ENCODE measurements at regions not wholly inside any gene's neighbourhood (a gene's known extent, or its start where the extent isn't known, plus 50 kb on each side); places are given as distances from the start of the nearest gene placed in this dataset.
"Not testable (repeated sequence)": the region's sequence is repeated elsewhere in the genome, so short reads cannot be mapped to it uniquely, and the experiment has no call there.

DNA sequence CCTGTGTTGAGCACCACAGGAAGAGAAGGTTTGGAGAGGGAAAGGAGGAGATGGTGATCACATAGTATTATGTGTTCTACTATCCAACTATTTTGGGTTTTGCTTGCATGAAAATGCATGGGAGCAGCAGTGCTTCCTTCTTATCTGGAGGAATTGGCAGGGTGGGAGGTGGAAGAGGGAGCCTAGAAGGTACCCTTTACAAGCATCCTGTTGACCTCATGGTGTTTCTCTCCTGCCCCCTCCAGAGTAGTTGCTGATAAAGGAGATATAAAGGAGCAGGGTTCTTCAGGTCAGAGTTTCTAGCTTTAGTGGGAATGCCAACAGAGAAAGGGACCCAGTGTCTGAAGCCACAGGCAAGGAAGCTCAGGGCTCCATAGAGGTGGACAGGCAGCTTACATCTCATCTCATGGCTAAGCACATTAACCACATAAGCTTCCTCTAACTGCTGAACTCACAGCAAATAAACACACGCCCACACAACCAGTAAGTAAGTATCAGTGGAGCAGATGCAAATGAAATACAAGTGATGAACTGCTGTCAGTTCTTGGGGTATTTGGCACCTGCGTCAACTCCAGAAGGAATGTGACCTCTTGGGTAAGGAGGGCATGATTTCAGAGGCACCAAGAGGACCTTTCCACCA lies 174.2 kb upstream of the SLC38A2 start:
- DNase-seq = no peak

DNA sequence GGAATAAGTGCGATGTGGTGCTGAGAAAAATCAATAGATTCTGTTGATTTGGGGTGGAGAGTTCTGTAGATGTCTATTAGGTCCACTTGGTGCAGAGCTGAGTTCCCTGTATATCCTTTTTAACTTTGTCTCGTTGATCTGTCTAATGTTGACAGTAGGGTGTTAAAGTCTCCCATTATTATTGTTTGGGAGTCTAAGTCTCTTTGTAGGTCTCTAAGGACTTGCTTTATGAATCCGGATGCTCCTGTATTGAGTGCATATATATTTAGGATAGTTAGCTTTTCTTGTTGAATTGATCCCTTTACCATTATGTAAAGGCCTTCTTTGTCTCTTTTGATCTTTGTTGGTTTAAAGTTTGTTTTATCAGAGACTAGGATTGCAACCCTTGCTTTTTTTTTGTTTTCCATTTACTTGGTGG lies 170.8 kb upstream of the SLC38A2 start:
- DNase-seq = not testable (repeated sequence)

DNA sequence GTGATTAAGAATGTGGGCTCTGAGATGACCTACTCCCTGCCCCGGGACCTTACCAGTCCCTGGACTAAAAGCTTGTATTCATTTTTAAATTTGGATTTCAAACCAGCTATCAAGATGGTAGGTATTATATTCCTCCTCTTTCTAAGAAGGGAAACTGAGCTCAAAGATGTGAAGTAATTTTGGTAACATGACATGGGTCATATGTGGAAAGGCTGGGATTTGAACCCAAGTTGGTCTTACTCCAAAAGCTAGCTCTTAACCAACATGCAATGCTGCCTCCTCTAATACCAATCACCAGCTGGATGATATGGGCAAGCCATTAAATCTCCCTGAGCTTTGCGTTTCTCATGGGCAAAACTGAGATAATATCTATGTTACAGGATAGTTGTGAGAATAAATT lies 166.4 kb upstream of the SLC38A2 start:
- DNase-seq = no peak

GRCh38 chr12:46537387-46537955 lies 164.9 kb upstream of the SLC38A2 start:
- DNase-seq = no peak

DNA sequence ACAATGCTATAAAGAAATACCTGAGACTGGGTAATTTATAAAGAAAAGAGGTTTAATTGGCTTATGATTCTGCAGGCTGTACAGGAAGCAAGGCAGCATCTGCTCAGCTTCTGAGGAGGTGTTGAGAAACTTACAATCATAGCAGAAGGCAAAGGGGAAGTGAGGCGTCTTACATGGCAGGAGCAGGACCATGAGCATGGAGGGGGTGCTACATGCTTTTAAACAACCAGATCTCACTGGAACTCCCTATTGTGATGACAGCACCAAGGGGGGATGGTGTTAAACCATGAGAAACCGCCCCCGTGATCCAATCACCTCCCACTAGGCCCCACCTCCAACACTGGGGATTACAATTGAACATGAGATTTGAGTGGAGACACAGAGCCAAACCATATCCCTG lies 163.7 kb upstream of the SLC38A2 start:
- not testable (repeated sequence) for DNase-seq

GRCh38 chr12:46535907-46536306 lies 163.3 kb upstream of the SLC38A2 start:
- no peak for DNase-seq

DNA sequence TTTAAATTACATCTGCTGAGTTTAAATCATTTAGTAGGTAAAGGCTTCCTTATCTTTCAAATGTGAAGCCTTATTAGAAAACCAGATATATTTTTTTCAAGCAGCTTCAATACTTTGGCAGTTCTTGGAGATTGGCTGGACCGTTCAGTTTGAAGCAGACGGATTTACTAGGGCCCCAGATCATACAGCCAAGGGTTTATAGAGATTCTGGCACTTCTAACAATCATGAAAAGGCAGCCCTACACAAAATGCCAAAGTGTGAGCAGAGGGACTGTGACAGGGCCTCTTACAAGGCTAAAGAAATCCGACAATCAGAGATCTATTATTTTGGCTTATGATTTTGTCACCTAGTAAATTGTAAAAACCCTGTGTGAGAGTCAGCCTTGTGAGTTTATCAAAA lies 162.8 kb upstream of the SLC38A2 start:
- no peak for DNase-seq

- DNase-seq = no peak
These were observed 161.8 kb upstream of the SLC38A2 start for GRCh38 chr12:46534327-46534840.

DNA sequence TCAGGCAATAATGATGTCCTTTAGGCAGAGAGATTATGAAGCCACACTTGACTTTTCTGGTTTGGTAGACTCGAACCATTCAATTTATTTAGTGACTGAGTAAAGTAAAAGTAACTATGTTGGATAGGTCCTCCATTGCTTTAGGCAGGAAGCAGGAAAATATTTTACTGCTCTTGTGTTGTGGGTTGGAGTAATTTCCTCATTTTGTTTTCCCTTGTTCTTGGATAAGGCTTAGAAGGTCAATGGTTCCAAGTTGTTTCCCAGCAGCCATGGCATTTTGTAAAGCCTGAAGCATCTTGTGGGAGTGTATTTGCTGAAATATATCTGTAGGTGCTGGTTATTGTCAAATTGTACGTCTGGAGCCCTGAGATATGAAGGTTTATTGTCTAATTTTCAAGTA lies 161.2 kb upstream of the SLC38A2 start:
- no peak for DNase-seq

DNA sequence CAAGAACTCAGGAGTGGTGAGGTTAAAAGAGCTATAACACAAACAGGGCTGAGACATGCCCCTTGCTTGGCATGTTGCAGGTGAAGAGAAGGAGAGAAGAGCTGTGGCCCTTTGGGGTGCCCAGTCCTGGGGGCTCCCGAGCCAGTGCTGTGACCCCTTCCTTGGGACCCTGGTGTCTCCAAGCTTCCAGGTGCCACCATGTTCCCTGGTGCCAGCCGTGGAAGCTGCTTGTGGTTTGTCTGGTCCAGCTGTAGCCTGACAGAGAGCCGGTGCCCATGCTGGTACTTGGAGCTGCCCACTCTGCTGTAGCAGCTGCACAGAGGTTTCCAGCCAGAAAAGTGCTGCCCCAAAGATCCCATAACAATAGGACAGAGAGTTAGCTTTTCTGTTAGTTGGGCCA lies 159.2 kb upstream of the SLC38A2 start:
- DNase-seq = no peak

GRCh38 chr12:46531059-46531785 lies 158.6 kb upstream of the SLC38A2 start:
- DNase-seq = no peak

DNA sequence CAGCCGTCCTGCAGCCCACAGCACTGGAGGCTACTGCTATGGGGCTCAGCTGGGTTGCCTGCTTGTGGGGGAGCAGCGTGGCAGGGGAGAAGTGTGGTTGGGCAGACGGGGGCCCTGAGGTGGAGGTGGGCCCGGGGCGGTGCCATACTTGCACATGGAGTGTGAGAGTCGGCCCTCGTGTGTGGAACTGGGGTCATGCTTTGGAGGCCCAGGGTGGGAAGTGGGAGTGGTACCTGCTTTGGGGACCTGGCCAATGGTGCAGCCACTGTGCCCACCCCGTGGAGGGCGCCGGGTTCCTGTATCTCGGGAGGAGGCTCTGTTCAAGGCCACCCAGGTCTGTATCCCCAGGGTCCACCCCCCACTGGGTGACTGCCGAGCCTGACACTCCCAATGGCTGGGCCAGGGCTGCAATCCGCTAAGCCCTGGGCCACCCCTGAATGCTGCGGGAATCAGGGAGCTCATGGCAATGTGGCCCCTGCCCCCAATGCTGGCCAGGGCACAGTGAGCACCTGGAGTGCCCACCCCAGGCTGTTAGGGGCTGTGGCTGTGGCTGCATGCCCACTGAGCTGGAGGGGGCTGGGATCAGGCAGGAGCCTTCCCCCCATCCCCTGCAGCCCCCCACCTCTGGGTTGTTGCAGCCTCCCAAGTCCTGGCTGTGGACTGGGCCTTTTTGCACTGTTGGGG lies 157.9 kb upstream of the SLC38A2 start:
- DNase-seq = no peak

DNA sequence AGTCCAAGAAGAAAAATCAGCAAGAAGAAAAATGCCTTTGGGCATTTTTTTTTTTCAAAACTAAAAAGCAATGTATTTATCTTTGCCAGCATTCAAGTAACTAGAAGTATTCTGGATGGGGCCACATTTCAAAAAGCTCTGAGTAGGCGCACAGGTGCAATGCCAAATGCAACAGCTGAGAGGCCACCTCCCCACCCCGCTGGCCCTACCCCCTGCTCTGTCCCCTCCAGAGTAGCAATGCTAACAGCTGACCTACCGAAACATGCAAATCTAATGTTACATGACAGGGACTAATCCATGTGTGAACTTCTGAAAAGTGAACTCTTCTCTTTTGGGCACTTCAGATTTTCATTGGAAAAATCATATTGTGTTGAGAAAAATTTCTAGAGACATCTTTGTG lies 153.7 kb upstream of the SLC38A2 start:
- DNase-seq = no peak

DNA sequence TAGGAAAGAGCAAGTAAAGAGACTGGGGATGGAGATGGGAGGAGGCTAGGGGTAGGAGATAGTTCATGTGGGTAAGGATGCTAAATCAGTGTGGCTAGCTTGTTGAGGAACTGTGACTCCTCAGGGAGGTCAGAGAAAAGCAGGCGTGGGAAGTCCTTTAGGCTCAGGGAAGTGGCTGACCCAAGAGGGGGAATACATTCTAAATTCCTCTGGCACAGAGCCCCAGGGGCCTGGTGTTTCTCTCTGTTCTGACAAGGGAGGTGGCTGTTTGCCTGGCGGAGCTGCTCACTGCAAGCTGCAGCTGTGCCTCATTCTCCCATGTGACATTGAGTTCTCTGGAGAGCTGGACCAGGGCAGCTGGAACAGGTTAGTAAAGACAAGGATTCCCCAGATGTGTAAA lies 152.2 kb upstream of the SLC38A2 start:
- DNase-seq = peak; percentile 37

GRCh38 chr12:46523863-46524770 lies 151.5 kb upstream of the SLC38A2 start:
- DNase-seq = no peak

GRCh38 chr12:46523446-46523845 lies 150.9 kb upstream of the SLC38A2 start:
- no peak for DNase-seq

- no peak for DNase-seq
These were observed 149.5 kb upstream of the SLC38A2 start for GRCh38 chr12:46522071-46522470.

GRCh38 chr12:46521145-46521544 lies 148.6 kb upstream of the SLC38A2 start:
- DNase-seq = no peak

DNA sequence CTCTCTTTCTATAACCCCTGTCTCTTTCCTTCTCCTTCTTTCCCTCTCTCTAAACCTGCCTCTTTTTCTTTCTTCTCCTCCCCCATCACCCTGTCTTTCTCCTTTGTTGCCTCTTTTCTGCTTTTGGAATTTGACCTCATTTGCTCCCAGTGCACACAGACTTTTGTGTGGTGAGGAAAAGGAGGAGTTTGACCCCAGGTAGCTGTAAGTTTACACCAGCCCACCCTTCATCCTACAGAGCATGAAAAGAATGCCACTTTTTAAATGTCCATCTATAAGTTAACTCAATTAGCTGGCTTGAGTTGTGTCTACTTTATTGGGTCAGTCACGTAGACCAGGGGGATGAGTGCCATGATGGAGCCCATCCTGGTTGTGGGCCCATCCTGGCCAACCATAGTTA lies 146.8 kb upstream of the SLC38A2 start:
- DNase-seq = no peak

DNA sequence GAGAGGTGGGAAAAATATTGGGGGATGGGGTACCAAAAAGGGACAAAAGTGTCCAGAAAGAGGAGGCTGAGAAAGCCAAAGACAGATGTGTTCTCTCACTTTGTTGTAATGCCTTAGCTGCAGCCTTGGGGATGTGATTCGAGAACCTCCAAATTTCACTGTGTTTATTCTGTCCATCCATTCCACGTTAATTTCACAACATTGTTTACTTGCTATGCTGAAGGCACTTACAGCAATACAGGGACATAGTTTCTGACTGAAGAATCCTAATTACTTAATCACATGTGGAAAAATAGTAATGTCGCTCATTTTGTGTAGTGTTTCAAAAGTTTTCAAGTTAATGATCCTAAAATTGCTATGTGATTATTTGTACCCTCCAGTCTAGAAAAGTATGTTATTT lies 146.2 kb upstream of the SLC38A2 start:
- no peak for DNase-seq

- DNase-seq = no peak
These were observed 145.6 kb upstream of the SLC38A2 start for GRCh38 chr12:46518169-46518568.

DNA sequence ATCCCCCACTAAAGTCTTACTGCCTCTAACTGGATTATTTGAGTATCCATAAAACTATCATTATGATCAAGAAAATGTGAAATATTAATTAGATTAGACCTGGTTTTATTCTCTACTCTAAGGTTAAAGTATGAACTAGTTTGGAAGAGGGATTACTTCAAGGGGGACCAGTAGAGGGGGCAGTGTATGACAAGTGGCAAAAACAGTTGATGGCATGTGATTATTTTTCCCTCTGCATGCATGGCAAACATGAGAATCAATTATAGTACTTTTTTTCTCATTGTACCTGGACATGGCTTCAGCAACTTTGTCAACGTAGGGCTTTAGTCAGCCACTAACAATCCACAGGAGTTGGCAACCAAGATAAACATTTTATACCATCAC lies 145.0 kb upstream of the SLC38A2 start:
- no peak for DNase-seq
